ENCODE measurements at regions not wholly inside any gene's neighbourhood (a gene's known extent, or its start where the extent isn't known, plus 50 kb on each side); places are given as distances from the start of the nearest gene placed in this dataset.
"Not testable (repeated sequence)": the region's sequence is repeated elsewhere in the genome, so short reads cannot be mapped to it uniquely, and the experiment has no call there.

DNA sequence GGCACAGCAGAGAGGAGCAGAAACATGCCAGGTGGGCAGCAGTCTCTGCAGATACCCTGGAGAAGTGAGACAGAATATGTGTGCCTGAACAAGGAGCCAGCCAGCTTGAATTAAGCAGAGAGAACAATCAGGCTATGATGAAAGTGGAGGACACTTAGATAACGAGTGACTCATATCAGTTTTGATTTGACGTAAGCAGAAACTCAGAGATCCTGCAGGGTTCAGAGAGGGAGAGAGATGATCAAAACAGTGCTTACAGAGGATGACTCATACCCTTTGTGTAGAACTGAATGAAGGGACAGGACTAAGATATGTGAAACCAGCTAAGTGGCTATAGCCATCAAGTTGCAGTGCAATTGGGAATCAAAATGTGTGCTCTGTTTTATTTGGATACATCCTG is 300.7 kb downstream of the TENT5A start:
- DNase-seq, result peak; percentile 59

- DNase-seq, result peak; percentile 42
These were observed 302.3 kb downstream of the TENT5A start for GRCh38 chr6:81450180-81450579.

DNA sequence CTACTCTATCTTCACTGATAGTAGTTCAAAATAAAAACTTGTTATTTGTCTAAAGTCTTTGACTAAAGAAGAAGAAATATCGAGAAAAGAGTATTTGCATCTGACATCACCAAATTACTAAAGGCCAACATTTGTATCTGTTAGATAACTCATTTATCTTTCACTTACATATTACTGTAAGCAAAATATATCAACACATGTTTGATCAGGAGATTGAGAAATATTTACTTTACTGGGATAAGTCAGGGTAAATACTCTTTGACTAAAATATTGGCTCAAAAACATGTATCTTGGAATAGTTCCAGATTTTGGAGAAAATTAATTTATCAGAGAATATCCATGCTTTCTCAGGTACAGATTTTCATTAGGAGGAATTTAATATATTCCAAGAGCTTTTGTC is 306.0 kb downstream of the TENT5A start:
- no peak for DNase-seq

DNA sequence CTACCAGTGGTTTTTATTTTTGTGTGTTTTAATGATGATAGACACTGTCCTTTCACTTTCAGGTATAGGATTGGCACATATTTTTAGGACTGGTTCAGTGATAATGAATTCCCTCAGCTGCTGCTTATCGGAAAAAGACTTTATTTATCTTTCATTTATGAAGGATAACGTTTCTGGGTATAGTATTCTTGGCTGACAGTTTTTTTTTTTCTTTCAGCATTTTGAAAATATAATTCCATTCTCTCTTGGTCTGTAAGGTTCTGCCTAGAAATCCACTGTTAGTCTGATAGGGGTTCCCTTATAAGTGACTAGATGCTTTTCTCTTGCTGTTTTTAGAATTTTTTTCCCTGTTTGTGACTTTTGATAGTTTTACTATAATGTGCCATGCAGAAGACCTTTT is 313.1 kb downstream of the TENT5A start:
- no peak for DNase-seq

GRCh38 chr6:81436990-81437389 is 315.5 kb downstream of the TENT5A start:
- no peak for DNase-seq

DNA sequence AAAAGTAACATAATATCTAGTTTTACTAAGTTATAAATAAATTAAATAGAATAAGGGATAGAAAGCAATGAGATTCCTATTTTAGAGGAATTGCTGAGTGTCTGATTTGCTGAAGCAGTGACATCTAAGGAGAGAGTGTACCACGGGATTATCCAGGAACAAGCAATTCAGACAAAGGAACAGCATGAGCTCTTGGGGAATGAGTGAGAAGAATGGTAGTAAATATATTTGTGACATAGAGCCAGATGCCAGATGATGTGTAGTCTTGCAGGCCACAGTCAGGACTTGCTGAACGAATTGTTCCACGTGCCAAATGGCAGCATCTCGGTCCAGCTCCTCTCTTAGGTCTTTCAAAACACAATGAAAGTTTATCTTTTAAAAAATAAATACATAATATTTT is 339.2 kb downstream of the TENT5A start:
- no peak for DNase-seq

GRCh38 chr6:81401970-81402690 is 350.4 kb downstream of the TENT5A start:
- DNase-seq, result no peak

GRCh38 chr6:81396916-81397315 is 355.6 kb downstream of the TENT5A start:
- DNase-seq, result no peak

DNA sequence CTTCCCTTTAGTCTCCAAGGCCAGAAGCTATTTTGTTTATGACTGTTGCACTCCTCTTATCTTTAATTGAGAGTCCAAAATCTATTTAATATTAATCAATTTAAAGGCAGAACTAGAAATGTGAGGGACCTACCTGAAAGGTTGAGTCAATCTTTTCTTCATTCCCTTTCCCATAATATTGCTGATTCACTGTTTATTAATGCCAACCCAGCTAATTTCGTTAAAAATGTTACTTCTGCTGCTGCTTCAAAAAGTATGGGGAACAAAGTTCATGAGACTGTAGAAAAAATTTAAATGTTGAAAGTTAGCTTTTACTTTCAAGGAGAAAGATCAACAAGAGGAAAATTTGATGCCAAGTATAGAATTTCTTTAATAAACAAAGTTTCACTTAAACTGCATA is 365.3 kb downstream of the TENT5A start:
- DNase-seq, result no peak

GRCh38 chr6:81384921-81385320 is 367.6 kb downstream of the TENT5A start:
- DNase-seq, result no peak

GRCh38 chr6:81383472-81383871 is 369.0 kb downstream of the TENT5A start:
- no peak for DNase-seq

GRCh38 chr6:81382852-81383251 is 369.6 kb downstream of the TENT5A start:
- DNase-seq, result no peak

- DNase-seq, result no peak
These were observed 371.0 kb downstream of the TENT5A start for GRCh38 chr6:81381382-81381916.

DNA sequence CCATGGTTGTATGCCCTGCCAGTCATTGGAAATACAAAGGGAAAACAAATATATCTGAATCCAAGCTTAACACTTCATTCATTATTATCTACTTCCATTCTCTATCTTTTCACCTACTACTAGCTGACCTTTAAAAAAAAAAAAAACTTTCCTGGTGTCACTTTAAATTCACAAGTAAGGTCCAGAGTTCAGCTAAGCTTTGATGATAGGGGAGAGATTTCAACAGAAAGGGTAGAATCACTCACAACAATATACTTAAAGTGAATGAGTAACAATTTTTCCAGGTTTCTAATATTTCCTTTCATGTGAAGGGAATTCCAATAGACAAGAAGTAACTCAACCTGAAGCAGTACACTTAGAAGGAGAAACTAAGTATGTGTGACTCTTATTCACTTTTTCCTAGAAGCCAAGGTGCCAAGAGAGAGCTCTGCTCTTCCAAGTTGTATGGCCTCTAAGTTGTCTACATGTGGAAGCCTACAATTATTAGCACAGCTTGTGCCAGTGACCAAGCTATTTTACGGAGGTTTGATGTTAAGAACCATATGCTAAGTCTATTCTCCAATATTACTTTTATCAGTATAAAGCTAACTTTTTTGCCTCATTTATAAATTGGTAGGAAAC is 371.7 kb downstream of the TENT5A start:
- no peak for DNase-seq

DNA sequence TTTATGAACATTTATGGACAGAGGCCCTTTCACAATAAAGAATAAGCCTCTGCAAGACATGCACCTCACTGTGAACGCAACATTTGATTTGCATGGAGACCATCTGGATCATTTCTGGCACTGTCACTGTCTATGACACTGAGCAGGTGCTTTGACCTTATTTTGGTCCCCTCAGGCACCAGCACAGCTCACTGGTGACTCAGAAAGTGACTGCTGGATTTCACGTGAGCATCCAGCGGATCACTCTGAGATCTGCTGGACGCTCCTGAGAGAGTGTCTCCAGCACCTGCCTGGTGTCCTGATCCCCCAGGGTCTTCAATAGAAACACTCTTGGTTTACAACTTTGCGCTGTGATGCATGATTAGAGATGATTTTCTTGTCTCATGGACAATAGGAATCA is 375.7 kb downstream of the TENT5A start:
- DNase-seq, result no peak

GRCh38 chr6:81373414-81373813 is 379.1 kb downstream of the TENT5A start:
- no peak for DNase-seq

- DNase-seq, result no peak
These were observed 380.6 kb downstream of the TENT5A start for GRCh38 chr6:81371930-81372329.

GRCh38 chr6:81366972-81367371 is 385.5 kb downstream of the TENT5A start:
- no peak for DNase-seq

DNA sequence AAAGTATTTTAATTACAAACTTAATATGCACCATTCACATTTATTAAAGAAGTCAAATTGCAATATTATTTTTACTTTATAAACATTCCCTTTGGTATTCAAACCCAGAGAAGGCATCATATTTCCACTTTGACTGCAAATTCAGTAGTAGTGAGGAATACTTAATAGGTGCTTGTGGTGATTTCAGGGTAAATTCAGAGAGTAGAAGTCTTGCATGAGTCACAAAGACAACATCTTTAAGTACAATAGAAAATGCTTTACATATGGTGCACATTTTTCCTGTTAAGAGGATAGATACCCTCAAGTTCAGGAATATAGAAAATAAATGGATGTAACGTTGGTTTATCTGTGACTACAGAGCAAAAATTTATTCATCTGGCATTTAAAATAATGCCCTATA is 390.2 kb downstream of the TENT5A start:
- no peak for DNase-seq

DNA sequence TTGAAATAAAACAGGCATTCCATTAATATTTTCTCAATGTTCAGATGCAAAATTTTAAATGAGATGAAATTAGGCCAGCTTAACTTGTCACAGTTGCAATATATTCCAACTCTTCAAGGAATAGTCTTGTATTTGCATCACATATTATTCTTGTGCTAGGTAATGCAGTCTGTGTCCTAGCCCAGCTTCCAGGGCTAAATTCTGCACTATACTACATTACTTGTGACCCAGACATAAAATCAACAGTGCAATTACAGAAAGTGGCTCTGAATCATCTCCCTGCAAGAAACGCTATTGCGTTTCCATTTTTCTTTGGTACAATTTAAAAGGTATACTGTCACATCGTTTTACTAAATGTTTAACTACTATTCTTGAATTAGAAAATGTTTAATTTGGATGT is 399.2 kb downstream of the TENT5A start:
- no peak for DNase-seq

GRCh38 chr6:81344026-81344425 is 408.5 kb downstream of the TENT5A start:
- DNase-seq, result not testable (repeated sequence)

DNA sequence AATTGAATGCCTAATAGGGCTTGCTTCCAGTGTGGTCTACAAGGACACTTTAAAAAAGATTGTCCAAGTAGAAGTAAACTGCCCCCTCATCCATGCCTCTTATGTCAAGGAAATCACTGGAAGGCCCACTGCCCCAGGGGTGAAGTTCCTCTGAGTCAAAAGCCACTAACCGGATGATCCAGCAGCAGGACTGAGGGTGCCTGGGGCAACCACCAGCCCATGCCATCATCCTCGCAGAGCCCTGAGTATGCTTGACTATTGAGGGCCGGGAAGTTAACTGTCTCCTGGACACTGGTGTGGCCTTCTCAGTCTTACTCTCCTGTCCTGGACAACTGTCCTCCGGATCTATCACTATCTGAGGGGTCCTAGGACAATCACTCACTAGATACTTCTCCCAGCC is 411.5 kb downstream of the TENT5A start:
- peak; percentile 58 for DNase-seq

GRCh38 chr6:81331526-81331925 is 421.0 kb downstream of the TENT5A start:
- no peak for DNase-seq

- DNase-seq, result no peak
These were observed 423.8 kb downstream of the TENT5A start for GRCh38 chr6:81328700-81329099.

Measured in islet precursor cell (in vitro differentiated cells).